Astrocyte (in vitro differentiated cells and primary cell): ENCODE measurements at regions not wholly inside any gene's neighbourhood (a gene's known extent, or its start where the extent isn't known, plus 50 kb on each side); places are given as distances from the start of the nearest gene placed in this dataset.

ENCODE experiments used
- DNase-seq: peaks from one replicate; pipeline ENCODE4 v3.0.0-alpha.2; 2010; ENCODE audit warnings: low read depth
- FAIRE-seq: peaks from 2 replicates; lab custom pipeline; 2011; peaks lifted over from hg19 to GRCh38; lab: Jason Lieb, UNC
- H2AFZ ChIP-seq: 2 replicates; pipeline ENCODE4 v1.6.0; 2012; ENCODE audit warnings: low read depth, low read length, inconsistent platforms
- H3K27ac ChIP-seq: 2 replicates; pipeline ENCODE4 v1.5.1; 2011; ENCODE audit warnings: low read depth, low read length, inconsistent platforms
- H3K27me3 ChIP-seq: 2 replicates; pipeline ENCODE4 v1.6.0; 2011; ENCODE audit warnings: low read length, inconsistent platforms; ENCODE audit not compliant: insufficient read depth
- H3K36me3 ChIP-seq: 2 replicates; pipeline ENCODE4 v1.5.1; 2011; ENCODE audit warnings: low read length, inconsistent platforms; ENCODE audit not compliant: insufficient read depth
- H3K4me1 ChIP-seq: 2 replicates; pipeline ENCODE4 v1.5.1; 2011; ENCODE audit warnings: low read length, inconsistent platforms; ENCODE audit not compliant: insufficient read depth
- H3K4me2 ChIP-seq: 2 replicates; pipeline ENCODE4 v1.6.0; 2012; ENCODE audit warnings: low read length, inconsistent platforms
- H3K4me3 ChIP-seq: 2 replicates; pipeline ENCODE4 v1.5.1; 2011; ENCODE audit warnings: low read depth, mild to moderate bottlenecking, low read length, inconsistent platforms; ENCODE audit not compliant: insufficient read depth
- H3K79me2 ChIP-seq: 2 replicates; pipeline ENCODE4 v1.6.0; 2012; ENCODE audit warnings: mild to moderate bottlenecking, low read length, inconsistent platforms; ENCODE audit not compliant: insufficient read depth
- H3K9ac ChIP-seq: 2 replicates; pipeline ENCODE4 v1.6.0; 2012; ENCODE audit warnings: mild to moderate bottlenecking, low read length, inconsistent platforms
- H3K9me3 ChIP-seq: 2 replicates; pipeline ENCODE4 v1.5.1; 2012; ENCODE audit warnings: low read depth, mild to moderate bottlenecking, low read length, inconsistent platforms; ENCODE audit not compliant: insufficient read depth
- H4K20me1 ChIP-seq: 2 replicates; pipeline ENCODE4 v1.6.0; 2012; ENCODE audit warnings: low read length, inconsistent platforms; ENCODE audit not compliant: insufficient read depth
- H3K27ac Mint-ChIP-seq: one replicate; pipeline ENCODE4 v1.8.0; 2021; ENCODE audit warnings: mild to moderate bottlenecking, mixed read lengths; ENCODE audit not compliant: unreplicated experiment
- H3K27me3 Mint-ChIP-seq: one replicate; pipeline ENCODE4 v1.8.0; 2021; ENCODE audit warnings: low read depth, mixed read lengths; ENCODE audit not compliant: unreplicated experiment
- H3K36me3 Mint-ChIP-seq: one replicate; pipeline ENCODE4 v1.8.0; 2021; ENCODE audit warnings: low read depth, mixed read lengths; ENCODE audit not compliant: unreplicated experiment
- H3K4me1 Mint-ChIP-seq: one replicate; pipeline ENCODE4 v1.8.0; 2021; ENCODE audit warnings: low read depth, mixed read lengths; ENCODE audit not compliant: unreplicated experiment
- H3K4me3 Mint-ChIP-seq: one replicate; pipeline ENCODE4 v1.8.0; 2021; ENCODE audit warnings: mild to moderate bottlenecking, moderate library complexity, mixed read lengths; ENCODE audit not compliant: unreplicated experiment
- H3K9me3 Mint-ChIP-seq: one replicate; pipeline ENCODE4 v1.8.0; 2021; ENCODE audit warnings: mild to moderate bottlenecking, mixed read lengths; ENCODE audit not compliant: unreplicated experiment
- EZH2 ChIP-seq: IDR thresholded peaks from 2 replicates; pipeline ENCODE4 v1.6.1; 2012; ENCODE audit warnings: mild to moderate bottlenecking, low read length, inconsistent platforms; ENCODE audit not compliant: insufficient read depth
- TF ChIP-seq, protein P1 (sequence below): IDR thresholded peaks from 2 replicates; pipeline ENCODE4 v1.5.1; 2011; ENCODE audit warnings: low read depth, mild to moderate bottlenecking, inconsistent platforms, low read length, moderate library complexity; ENCODE audit not compliant: insufficient read depth

GRCh38 chr21:18049461-18049860, 195.2 kb upstream of the CHODL start:
- FAIRE-seq (no peak), DNase-seq (no peak)
- TF ChIP-seq, protein P1, sequence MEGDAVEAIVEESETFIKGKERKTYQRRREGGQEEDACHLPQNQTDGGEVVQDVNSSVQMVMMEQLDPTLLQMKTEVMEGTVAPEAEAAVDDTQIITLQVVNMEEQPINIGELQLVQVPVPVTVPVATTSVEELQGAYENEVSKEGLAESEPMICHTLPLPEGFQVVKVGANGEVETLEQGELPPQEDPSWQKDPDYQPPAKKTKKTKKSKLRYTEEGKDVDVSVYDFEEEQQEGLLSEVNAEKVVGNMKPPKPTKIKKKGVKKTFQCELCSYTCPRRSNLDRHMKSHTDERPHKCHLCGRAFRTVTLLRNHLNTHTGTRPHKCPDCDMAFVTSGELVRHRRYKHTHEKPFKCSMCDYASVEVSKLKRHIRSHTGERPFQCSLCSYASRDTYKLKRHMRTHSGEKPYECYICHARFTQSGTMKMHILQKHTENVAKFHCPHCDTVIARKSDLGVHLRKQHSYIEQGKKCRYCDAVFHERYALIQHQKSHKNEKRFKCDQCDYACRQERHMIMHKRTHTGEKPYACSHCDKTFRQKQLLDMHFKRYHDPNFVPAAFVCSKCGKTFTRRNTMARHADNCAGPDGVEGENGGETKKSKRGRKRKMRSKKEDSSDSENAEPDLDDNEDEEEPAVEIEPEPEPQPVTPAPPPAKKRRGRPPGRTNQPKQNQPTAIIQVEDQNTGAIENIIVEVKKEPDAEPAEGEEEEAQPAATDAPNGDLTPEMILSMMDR: no peak
- TF ChIP-seq EZH2: no peak
- H3K27ac ChIP-seq: no peak overlapping the region
- H3K4me1 Mint-ChIP-seq: no peaks in the 10 kb centered on the region
- no peak overlapping the region for H3K4me2 ChIP-seq
- no peaks in the 10 kb centered on the region for H3K27me3 Mint-ChIP-seq
- H3K36me3 ChIP-seq: no peaks in the 10 kb centered on the region
- no peak overlapping the region for H3K9ac ChIP-seq
- H3K4me3 ChIP-seq: no peak overlapping the region
- no peaks in the 10 kb centered on the region for H3K9me3 Mint-ChIP-seq
- H4K20me1 ChIP-seq: no peaks in the 10 kb centered on the region
- no peaks in the 10 kb centered on the region for H3K4me1 ChIP-seq
- H3K27ac Mint-ChIP-seq: no peak overlapping the region
- no peak overlapping the region for H2AFZ ChIP-seq
- no peaks in the 10 kb centered on the region for H3K36me3 Mint-ChIP-seq
- no peaks in the 10 kb centered on the region for H3K9me3 ChIP-seq
- no peaks in the 10 kb centered on the region for H3K79me2 ChIP-seq
- no peaks in the 10 kb centered on the region for H3K27me3 ChIP-seq
- no peak overlapping the region for H3K4me3 Mint-ChIP-seq

DNA sequence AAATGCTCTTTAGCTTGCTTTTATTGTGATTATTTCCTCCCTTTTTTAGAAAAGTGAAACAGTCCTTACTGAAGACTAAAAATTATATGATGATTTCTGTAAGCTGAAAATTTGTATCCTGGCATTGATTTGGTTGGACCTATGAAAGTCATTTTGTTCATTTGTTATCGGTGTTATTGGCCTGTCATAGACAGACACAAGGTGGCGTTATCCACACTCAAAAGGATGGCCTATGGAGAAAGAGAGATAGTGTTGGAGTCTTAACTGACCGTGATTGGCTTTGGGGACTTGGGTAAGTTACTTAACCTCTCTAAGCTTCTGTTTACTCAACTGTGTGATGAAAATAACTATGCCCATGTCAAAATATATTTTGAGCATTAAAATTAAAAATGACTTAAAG, 203.6 kb upstream of the CHODL start:
- FAIRE-seq (no peak), DNase-seq (no peak)
- no peak overlapping the region for H3K9ac ChIP-seq
- no peak overlapping the region for H3K4me3 Mint-ChIP-seq
- H2AFZ ChIP-seq: no peak overlapping the region
- H3K9me3 Mint-ChIP-seq: no peaks in the 10 kb centered on the region
- no peaks in the 10 kb centered on the region for H3K36me3 Mint-ChIP-seq
- H3K27ac ChIP-seq: no peak overlapping the region
- H3K27me3 Mint-ChIP-seq: no peaks in the 10 kb centered on the region
- H3K36me3 ChIP-seq: no peaks in the 10 kb centered on the region
- no peaks in the 10 kb centered on the region for H4K20me1 ChIP-seq
- no peaks in the 10 kb centered on the region for H3K4me1 ChIP-seq
- no peak overlapping the region for H3K27ac Mint-ChIP-seq
- no peak overlapping the region for H3K4me2 ChIP-seq
- no peaks in the 10 kb centered on the region for H3K9me3 ChIP-seq
- no peaks in the 10 kb centered on the region for H3K27me3 ChIP-seq
- no peaks in the 10 kb centered on the region for H3K4me1 Mint-ChIP-seq
- TF ChIP-seq, protein P1: peak; percentile 32
- no peak for TF ChIP-seq EZH2
- H3K79me2 ChIP-seq: no peaks in the 10 kb centered on the region
- no peak overlapping the region for H3K4me3 ChIP-seq

DNA sequence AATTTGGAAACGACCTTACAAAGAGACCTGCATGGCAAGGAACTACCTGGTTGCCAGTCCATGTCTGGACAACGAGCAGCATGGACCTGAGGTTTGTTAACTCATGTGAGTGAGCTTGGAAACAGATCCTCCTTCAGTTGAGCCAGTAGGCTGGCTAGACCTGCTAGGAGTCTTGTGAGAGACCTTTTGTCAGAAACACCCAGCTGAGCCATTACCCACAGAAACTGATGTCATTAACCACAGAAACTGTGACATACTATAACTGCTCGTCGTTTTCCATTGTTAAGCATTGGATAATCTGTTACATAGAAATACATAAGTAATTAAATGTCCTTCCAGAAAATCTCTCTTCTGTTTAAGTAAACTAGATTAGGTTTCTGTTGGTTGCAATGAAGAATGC, 211.1 kb upstream of the C21orf91 start:
- Mint-ChIP-seq H3K4me1 (peaks cover 7% of the 10 kb centered on the region), H3K27ac (no peak overlapping the region), H3K36me3 (no peaks in the 10 kb centered on the region), H3K27me3 (no peaks in the 10 kb centered on the region), H3K9me3 (no peaks in the 10 kb centered on the region), H3K4me3 (no peak overlapping the region)
- H3K79me2 ChIP-seq: no peaks in the 10 kb centered on the region
- no peaks in the 10 kb centered on the region for H3K27me3 ChIP-seq
- no peak for TF ChIP-seq EZH2
- TF ChIP-seq, protein P1: no peak
- FAIRE-seq (no peak), DNase-seq (no peak)
- no peak overlapping the region for H3K4me2 ChIP-seq
- H3K9me3 ChIP-seq: peaks cover 3% of the 10 kb centered on the region
- H2AFZ ChIP-seq: no peak overlapping the region
- H3K36me3 ChIP-seq: no peaks in the 10 kb centered on the region
- H3K4me1 ChIP-seq: no peaks in the 10 kb centered on the region
- no peaks in the 10 kb centered on the region for H4K20me1 ChIP-seq
- H3K27ac ChIP-seq: no peak overlapping the region
- H3K9ac ChIP-seq: no peak overlapping the region
- H3K4me3 ChIP-seq: no peak overlapping the region
